ENCODE measurements at regions not wholly inside any gene's neighbourhood (a gene's known extent, or its start where the extent isn't known, plus 50 kb on each side); places are given as distances from the start of the nearest gene placed in this dataset.

DNA sequence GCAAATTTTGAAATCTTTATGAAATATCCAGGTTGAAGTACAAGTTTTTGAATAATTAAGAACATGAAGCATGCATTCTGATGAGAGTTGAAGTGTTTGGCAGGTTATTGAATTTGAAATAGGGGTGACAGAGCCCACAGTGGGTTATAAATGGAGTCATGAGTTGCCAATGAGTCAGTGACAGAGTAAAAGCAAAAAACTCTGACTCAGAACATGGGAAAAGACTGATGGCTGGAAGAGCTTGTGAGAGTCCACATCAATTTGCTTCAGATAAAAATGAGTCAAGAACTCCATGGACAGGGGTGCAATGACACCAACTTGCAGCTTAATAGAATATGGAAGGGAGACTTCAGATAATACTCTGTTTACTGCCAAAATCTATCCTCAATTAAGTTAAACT lies 105.3 kb downstream of the SLC6A15 start:
- DNase-seq (ENCODE audit: low read depth) = no peak

DNA sequence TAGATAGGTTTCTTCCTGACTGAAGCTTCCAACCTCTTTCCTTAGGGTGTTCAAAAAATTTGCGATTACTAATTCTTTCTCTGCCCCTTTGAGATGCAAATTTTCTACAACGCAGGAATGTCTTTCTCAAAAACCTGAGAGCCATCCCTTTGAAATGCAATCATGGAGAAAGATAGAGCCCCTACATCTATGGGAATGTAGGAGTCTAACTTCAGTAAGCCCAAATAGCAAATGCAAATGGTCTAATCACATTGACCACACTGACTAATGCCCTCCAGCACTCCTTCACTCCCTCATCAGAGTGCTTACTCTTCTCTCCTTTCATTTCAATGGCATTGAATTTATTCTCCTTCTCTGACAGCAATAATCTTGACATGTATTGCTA lies 107.1 kb downstream of the SLC6A15 start:
- DNase-seq (ENCODE audit: low read depth) = no peak

DNA sequence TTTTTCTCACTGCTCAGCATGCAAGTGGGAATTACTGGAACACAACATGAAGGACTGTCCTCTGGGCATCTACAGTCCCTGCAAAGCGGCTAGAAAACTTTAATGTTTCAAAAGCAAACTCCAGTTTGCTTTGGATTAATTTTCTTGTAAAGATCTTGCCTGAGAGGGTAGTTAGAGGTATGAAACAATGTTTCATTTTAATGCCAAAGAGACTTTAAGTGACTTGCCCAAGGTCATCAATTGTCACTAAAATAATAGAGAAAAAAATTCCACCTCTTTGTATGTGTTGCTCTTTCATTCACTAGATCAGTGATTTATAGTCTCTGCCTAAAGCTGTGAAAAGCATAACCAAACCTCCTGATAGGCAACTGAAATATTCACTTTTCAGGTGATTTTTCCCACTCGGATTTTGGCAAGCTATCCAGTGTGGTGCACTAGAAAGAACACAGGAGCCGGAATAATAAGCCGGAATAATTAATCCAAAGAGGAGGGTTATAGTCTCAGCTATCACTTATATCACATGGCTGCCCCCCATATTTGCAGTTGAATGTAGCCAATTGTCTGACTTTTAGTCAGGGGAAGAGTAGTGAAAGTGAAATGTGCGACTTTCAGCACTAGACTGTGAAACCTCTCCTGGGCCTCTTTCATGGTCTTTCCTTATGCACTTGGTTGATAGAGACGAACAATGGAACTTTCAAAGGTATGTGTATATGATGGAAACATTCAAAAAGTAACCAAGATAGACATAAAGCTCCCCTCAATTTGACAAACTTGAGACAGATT lies 107.7 kb downstream of the SLC6A15 start:
- DNase-seq (ENCODE audit: low read depth) = no peak

DNA sequence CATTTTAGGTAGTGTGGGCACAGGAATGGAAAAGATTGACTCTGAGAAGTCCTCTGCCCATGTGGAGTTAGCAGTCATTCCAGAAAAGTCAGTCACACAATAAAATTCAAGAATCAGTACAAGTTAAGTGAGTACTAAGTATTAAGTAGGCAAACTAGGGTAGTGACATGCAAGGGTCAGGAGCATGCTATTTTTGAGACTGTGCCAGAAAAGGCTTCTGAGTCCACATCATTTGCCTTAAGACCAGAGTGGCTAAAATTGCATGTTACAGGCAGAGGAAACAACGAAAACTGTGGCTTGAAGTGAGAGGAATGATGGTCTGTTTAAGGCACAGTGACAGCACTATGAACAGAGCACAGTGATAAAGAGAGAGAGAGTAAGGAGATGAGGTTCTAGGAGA lies 108.9 kb downstream of the SLC6A15 start:
- DNase-seq (ENCODE audit: low read depth) = no peak

DNA sequence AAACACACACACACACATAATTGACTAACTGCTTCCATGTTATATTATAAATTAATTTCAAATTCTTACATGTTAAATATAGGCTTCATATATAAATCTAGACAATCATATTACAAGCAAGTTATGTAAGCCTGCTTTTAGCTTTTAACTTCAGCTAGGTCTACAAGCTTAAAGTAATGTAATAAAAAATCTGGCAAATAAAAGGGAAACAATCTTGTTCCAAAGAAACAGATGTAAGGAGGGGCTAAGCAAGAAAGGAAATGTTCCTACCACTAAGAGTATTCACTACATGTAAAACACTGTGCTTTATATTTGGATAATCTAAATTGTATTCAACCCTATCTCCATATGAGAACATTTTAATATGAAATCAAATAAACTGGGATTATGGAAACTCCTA lies 110.4 kb downstream of the SLC6A15 start:
- no peak for DNase-seq (ENCODE audit: low read depth)

DNA sequence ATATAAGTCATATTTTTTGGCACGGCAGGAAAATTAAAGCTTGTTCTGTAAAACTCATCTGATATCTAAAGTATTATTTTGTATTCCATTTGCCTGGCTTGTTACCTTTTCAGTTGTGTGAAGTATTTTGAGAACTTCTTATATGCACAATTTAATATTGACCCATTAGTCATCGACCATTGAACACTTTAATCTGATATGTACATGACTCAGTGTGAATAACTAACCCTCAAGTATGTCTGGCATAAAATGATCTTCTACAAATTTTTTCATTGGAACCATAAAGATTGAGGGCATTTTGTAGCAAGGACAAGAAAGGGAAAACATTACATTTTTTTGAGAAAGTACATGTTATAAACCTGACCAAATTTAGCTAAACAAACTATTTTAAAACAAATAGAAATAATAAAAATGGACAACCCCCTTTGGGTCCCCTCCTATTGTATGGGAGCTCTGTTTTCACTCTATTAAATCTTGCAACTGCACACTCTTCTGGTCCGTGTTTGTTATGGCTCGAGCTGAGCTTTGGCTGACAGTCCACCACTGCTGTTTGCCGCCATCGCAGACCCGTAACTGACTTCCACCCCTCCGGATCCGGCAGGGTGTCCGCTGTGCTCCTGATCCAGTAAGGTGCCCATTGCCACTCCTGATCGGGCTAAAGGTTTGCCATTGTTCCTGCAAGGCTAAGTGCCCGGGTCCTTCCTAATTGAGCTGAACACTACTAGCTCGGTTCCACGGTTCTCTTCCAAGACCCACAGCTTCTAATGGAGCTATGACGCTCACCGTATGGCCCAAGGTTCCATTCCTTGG lies 118.8 kb downstream of the SLC6A15 start:
- no peak for DNase-seq (ENCODE audit: low read depth)

DNA sequence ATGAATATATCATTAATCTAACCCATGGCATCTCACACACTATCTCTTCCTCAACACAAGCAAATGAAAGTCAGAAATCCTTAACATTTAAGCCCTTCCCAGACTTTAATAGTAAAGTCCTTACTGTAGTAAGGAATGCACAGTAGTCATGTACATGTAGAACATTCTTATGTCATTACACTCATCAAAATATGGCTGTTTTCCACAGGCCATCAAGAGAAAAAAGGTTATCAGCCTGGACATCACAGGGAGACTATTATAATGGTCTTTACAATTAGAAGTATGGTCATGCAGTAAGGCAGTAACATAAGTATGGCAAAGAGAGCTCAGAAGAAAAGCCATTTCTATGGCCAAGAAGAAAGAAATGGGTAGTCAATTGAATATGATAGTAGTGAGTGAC lies 121.2 kb downstream of the SLC6A15 start:
- DNase-seq (ENCODE audit: low read depth) = no peak

DNA sequence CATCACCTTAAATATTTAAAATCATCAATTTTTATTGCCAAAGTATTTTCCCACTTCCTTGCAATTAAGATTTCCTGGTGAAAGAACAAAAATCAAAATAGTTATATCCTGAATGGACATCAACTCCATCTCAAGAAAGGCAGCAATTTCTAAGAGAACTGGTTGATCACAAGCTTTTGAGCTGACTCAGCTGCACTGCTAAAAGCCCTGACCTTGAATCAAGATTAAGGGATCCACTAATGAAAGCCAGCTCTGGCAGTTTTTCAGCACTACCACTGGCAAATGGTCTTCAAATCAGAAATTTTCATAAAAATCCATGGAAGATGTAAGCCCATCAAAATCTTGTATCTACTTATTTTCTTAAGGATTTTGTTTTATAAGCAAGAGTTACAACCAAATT lies 123.4 kb downstream of the SLC6A15 start:
- no peak for DNase-seq (ENCODE audit: low read depth)

DNA sequence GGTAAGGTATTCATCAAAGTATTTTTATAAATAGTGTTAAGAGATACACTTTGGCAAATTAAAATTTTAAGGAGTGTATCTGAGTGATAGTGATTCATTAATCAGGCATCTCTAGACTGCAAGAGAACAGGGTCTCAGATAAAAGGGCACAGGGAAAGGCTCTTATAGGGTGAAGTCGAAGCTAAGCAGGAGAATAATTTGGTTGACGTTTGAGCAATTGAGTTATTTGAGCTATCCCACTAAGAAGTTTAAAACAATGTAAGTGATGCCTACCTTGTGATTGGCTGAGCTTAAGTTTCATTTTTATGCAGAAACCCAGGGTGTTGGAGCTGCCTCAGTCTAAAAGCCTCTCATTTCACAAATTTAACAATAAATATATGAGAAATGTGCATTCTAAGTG lies 125.3 kb downstream of the SLC6A15 start:
- DNase-seq (ENCODE audit: low read depth) = no peak

DNA sequence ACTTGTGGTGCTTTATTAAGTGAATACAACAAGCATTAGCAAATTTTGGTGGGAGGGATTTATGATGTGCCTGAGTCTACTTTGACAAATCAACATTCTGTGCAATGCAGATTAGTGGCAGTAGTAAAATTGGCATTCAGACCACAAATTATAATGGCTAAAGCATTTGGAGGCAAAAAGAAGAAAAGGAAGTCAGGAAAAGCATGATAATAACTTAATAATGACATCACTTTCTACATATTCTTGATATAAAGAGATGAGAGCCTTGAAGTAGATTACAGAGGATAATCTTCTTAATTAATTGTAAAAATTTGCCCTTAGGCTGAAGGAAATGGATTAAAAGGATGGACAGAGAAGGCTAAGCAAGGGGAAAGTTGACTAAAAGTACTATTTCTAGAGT lies 126.0 kb downstream of the SLC6A15 start:
- no peak for DNase-seq (ENCODE audit: low read depth)

DNA sequence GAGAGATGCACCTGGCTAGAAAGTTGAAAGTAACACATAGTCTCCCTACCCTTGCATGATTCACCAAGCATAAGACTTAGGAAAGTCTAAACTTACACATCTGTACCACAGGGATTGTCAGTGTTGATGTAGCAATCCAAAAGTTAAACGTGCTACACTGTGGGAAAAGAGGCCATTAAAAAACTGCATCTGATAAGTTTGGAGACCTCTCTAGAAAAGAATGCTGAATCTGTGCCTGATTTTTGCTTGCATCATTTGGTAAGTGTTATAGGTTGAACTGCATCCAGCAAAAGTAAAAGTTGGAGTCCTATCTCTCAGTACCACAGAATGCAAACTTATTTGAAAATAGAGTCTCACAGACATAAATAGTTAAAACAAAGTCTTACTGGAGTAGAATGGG lies 126.6 kb downstream of the SLC6A15 start:
- DNase-seq (ENCODE audit: low read depth) = no peak

DNA sequence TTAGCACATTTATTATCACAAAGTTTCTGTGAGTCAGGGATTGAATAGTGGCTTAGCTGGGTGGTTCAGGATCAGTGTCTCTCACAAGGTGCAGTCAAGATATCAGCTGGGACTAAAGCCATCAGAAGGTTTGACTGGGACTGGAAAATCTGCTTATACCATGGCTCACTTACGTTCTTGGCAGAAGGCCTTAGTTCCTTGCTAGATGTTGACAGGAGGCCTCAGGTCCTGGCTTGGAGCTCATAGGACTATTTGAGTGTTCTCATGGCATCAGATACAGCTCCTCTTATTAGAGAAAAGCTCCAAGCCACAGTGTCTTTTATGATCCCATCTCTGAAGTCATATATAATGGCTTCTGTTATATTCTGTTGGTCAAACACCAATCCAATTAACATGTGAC lies 127.3 kb downstream of the SLC6A15 start:
- DNase-seq (ENCODE audit: low read depth) = no peak

DNA sequence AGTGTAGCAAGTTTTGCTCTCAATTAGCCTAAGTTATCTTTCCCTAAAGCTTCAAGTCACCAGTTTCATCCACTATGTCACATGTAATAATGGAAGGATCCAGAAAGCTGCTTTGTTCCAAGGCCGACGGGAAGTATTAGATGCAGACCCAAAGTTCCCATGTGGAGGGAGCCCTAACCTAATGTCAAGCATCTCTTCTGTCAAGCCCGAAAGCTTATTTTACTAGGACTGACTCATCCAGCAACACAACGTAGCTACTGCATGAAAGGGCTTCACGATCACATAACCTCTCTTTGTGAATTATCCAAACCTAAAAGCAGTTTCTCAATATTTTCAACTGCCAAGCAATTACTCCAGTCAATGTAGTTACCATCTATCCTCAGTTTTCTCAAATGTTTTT lies 133.4 kb downstream of the SLC6A15 start:
- DNase-seq (ENCODE audit: low read depth) = no peak

DNA sequence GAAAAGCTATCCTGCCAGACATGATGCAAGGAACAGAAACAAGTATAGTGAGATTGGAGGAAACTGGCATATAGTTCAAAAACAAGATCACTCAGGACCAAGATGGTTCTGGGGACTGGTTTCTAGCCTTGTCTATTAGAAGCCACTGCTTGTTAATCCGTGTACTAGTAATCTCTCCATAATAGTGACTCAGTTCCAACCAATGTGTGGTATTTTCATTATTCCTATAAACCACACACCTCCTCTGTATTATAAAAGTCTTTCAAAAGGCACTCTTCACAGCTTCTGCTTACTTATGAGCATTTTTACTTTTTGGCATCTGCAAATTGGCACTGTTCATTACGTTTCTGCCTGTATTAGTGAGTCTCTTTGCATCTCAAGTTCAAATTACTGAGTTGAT lies 140.3 kb downstream of the SLC6A15 start:
- no peak for DNase-seq (ENCODE audit: low read depth)

DNA sequence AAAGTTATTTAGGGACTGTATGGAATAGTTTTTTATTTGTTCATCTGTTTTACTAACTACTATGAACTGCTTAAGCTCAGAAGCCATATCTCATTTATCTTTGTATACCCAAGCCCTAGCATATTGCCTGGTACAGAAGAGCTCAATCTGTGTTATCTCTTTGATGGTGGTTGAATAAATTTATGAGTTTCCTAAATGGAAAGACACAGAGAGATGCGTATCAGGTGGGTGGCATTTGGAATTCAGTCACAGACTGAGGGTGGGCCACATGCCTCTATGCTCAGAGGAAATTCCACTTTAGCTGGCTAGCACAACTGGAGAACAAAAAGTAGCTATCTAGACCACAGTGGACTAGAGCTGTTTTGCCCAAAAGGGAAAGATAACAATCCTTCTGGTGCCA lies 145.5 kb downstream of the SLC6A15 start:
- no peak for DNase-seq (ENCODE audit: low read depth)

DNA sequence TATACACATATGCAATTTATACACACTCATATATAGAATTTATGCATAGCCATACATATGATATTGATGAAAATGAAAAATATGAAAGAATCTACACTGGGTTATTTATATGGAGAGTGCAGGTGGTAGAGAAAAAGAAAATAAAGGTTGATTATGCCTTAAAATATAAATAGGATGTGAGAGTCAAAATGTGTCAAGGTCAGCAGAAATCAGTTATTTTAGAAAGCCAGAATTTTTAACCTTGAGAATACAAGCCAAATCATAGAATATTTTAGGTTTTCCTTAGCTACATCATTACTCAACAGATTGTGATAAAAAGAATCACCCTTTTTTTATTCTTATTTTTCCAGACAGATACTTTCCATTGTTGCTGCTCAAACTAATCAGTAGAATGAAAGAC lies 146.2 kb downstream of the SLC6A15 start:
- no peak for DNase-seq (ENCODE audit: low read depth)

DNA sequence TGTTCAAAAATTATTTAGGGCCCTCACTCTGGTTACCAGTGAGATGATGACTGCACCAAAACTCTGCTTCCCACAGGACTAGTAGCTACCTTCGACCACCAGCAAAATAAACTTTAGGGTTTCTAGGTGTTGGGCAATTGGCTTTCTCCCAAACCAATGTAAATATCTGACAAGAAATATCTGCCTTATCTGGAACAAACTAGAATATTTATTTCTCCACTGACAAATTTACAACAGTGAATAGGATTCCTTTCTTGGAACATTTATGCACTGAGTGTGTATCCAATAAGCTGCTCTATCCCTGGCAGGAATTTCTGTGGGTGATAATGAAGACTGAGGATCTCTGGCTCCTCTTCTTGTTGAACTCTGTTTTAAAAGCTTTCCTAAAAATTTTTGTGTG lies 148.6 kb downstream of the SLC6A15 start:
- DNase-seq (ENCODE audit: low read depth) = no peak

DNA sequence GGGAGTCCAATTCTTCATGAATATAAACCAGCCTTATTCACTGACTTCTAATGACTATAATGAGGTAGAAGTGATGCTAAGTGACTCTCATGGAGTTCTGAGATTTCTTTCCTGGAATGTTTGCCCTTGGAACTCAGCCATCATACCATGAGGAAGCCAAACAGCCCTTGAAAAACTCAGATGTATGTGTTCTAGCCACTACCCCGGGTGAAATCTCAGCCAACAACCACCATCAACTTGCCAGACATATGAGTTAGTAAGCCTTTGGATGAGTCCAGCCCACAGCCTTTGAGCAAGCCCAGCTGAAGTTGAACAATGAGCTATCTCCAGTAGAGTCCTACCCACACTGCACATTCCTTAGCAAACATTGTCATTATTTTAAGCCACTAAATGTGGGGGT lies 149.5 kb downstream of the SLC6A15 start:
- no peak for DNase-seq (ENCODE audit: low read depth)

DNA sequence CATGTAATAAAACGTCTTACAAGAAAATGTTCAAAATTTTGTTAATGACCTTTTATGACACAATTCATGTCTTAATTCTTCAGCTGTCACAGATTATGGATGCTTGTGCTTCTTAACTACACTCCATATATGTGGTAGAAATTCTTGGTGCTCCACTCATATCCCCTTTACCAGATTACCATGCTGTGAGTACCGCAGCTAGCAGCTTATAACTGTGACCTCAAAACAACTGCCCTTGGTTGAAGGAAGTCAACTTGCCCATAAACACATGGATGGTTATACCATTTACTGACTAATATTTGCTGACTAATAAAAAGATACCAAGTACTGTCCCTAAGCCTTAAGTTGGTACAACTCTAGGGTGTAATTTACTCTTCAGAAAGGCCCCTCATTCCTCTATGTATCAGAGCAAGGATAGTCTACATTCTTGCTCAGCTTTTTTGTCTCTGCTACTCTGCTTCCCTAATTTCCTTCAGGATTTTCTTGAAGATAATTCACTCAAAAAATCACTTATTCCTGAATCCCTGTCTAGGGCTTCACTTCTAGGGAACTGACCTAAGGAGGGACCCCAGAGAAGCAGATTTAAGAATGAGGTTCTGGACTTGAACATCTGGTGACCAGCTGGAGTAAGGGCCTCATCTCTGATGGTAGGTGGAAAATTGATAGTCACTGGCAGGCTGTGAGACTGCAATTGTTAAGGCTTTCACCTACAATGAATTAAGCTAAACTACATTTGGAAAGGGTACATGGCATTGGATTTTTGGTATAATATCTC lies 152.3 kb downstream of the SLC6A15 start:
- DNase-seq (ENCODE audit: low read depth) = no peak

DNA sequence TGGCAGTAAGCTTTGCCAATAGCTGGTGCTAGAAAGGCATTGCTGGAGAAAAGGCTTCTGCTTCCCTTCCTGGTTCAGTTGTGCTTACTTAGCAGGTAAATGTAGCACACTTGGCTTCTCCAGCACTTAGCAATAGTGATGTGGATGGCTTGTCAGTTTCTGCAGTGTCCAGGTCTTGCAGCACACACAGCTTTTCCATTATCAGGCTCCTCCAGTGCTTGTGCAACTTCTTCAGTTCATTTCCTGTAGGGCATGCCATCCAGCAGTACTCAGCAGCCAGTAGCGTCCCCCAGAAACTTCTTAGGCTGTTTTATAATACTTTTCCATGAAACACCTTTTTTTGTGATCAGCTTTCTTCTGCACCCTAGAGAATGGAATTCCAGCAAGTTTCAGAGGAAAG lies 154.6 kb downstream of the SLC6A15 start:
- no peak for DNase-seq (ENCODE audit: low read depth)

DNA sequence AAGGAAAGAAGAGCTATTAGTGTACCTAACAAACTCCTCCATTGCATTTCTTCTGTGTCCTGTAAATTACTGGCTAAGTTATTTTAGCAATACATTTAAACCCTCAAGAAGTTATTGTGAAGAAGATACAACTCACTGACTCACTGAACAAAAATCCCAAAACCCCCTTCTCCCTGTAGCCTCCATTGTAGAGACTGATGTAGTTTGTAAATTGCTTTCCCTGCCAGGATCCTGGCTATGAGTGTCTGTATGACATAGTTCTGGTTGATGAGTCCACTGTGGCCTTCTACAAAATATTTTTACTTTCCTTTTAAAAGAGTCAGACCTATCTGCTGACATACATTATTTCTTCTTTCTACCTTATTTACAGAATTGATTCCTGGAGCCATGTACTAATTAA lies 155.6 kb downstream of the SLC6A15 start:
- no peak for DNase-seq (ENCODE audit: low read depth)

DNA sequence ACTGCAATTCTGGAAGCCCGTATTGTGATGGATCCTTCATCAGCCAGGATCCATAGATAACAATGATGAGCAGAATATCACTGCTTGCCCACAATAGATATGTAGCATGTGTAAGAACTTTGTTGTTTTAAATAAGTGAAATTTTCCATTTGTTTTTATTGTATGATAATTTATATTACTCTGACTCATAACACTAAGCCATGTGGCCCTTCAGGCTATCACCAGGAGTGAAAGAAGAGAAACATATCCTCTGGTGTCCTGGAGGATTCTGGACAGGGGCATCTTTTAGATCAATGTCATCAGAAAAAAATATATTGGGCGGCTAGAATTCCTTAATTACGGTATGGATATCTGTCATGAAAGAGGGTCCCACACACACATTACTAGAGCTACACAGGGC lies 167.5 kb downstream of the SLC6A15 start:
- DNase-seq (ENCODE audit: low read depth) = no peak

DNA sequence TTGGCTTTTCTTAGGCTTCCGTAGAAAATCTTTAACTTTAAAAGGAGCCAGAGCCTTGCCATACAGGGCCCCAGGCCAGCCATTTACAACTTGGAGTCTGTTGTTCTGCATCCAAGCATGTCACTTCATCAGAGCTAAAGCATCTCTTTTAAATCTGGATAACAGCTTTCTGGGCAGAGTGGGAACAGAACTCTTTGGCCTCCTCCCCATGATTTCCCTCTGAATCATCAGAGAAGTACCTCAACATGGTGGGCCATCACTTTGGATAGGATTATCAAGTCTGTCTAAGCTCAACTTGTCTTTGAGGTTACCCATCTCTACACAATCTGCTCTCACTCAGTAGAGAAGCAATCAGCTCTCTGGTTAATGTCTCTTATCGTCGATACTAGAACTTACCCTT lies 170.9 kb downstream of the SLC6A15 start:
- no peak for DNase-seq (ENCODE audit: low read depth)
